GM10266 (cell line): ENCODE measurements at regions not wholly inside any gene's neighbourhood (a gene's known extent, or its start where the extent isn't known, plus 50 kb on each side); places are given as distances from the start of the nearest gene placed in this dataset.
"Not testable (repeated sequence)": the region's sequence is repeated elsewhere in the genome, so short reads cannot be mapped to it uniquely, and the experiment has no call there.

Experiments
- DNase-seq: peaks from one replicate; pipeline ENCODE4 v3.0.0; 2012; ENCODE audit errors: extremely low spot score
- TF ChIP-seq, protein P1 (sequence below): IDR thresholded peaks from 2 replicates; pipeline ENCODE4 v1.5.1; 2012; ENCODE audit warnings: mild to moderate bottlenecking, low read depth; ENCODE audit not compliant: control insufficient read depth, insufficient read depth; ENCODE audit errors: missing control alignments

DNA sequence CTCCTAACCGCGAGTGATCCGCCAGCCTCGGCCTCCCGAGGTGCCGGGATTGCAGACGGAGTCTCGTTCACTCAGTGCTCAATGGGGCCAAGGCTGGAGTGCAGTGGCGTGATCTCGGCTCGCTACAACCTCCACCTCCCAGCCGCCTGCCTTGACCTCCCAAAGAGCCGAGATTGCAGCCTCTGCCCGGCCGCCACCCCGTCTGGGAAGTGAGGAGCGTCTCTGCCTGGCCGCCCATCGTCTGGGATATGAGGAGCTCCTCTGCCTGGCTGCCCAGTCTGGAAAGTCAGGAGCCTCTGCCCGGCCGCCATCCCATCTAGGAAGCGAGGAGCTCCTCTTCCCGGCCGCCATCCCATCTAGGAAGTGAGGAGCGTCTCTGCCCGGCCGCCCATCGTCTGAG, 58.8 kb upstream of the ANKRD30BL start:
- DNase-seq: not testable (repeated sequence)

DNA sequence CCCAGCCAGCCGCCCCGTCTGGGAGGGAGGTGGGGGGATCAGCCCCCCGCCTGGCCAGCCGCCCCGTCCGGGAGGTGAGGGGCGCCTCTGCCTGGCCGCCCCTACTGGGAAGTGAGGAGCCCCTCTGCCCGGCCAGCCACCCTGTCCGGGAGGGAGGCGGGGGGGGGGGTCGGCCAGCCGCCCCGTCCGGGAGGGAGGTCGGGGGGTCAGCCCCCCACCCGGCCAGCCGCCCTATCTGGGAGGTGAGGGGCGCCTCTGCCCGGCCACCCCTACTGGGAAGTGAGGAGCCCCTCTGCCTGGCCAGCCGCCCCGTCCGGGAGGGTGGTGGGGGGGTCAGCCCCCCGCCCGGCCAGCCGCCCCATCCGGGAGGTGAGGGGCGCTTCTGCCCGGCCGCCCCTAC, 60.1 kb upstream of the ANKRD30BL start:
- DNase-seq: not testable (repeated sequence)

DNA sequence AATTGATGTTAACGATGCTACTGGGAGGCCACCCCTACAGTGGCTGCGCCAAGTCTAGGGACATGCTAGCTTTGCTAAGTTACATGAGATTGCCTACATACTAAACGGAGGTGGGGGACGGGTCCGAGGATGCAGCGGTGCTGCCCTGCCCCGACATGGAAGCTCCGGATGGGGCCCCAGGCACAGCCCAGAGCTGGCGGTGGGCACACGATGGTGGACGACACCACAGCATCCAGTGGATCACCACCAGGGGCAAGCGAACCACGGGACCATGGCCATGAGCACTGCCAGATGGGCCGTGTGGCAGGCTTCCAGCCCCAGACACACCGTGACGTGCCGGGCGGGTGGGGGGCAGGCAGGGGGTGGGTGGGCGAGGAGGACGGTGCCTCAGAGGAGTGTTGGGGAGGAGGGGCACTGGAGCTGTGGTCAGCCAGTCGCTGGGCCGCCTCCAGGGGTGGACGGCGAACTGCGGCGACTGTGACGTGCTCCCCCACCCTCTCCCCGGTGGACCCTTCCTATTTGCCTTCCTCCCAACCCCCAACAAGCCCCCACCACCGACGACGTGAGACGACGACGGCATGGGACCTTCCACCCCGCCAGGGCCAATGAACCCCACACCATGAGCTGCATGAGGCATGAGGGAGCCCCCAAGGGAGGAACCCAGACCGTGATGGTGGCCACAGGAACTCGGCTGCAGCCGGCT, 90.6 kb upstream of the ANKRD30BL start:
- TF ChIP-seq, protein P1, sequence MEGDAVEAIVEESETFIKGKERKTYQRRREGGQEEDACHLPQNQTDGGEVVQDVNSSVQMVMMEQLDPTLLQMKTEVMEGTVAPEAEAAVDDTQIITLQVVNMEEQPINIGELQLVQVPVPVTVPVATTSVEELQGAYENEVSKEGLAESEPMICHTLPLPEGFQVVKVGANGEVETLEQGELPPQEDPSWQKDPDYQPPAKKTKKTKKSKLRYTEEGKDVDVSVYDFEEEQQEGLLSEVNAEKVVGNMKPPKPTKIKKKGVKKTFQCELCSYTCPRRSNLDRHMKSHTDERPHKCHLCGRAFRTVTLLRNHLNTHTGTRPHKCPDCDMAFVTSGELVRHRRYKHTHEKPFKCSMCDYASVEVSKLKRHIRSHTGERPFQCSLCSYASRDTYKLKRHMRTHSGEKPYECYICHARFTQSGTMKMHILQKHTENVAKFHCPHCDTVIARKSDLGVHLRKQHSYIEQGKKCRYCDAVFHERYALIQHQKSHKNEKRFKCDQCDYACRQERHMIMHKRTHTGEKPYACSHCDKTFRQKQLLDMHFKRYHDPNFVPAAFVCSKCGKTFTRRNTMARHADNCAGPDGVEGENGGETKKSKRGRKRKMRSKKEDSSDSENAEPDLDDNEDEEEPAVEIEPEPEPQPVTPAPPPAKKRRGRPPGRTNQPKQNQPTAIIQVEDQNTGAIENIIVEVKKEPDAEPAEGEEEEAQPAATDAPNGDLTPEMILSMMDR: no peak
- DNase-seq: no peak

DNA sequence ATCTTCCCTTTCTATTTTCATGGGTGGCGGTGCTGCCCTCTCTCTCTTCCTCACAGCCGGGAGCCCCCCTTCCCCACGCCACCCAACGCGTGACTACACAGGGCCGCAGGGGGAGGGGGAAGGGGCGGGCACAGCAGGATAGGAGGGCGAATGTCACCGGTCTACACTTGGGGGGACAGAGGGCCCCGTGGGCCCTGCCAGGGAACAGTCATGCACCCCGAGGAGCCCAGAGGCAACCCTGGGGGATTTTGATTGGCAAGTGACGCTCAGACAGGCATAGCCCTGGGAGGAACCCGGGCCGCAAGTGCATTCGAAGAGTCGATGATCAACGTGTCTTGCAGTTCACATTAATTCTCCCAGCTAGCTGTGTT, 91.1 kb upstream of the ANKRD30BL start:
- TF ChIP-seq, protein P1: no peak
- no peak for DNase-seq

DNA sequence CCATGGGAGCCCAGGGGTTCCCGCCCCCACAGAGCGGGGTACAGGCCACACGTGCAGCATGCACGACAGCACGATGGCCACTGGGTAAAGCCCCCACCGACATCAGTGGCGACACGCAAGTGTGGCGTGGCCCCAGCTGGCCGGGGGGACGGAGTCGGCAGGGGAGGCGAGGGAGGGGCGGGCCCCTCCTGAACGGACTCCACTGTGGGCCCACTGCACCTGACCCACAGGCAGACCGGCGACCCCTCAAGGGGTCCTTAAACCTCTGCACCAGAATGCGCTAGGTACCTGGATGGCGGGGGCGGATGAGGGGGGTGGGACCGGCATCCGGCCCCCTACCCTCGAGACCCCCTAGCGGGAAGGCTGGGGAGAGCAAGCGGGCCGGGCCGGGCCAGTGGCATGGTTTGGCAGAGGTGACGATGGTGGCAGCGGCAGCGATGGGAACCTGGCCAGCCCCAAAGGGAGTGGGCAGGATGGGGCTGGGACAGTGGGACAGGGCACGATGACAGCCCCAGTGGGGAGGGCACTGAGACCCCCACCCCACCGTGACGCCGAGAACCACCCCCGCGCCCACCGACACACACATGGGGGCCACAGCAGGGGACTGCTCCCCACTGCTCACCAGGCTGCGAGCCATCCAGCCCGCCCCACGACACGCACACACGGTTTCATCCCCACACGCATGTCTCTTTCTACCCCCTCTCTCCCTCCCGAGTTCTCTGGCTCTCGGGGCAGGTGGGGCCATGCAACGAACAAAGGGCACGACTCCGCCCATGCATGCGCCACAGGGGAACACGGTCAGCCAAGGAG, 91.9 kb upstream of the ANKRD30BL start:
- no peak for DNase-seq
- TF ChIP-seq, protein P1: no peak

DNA sequence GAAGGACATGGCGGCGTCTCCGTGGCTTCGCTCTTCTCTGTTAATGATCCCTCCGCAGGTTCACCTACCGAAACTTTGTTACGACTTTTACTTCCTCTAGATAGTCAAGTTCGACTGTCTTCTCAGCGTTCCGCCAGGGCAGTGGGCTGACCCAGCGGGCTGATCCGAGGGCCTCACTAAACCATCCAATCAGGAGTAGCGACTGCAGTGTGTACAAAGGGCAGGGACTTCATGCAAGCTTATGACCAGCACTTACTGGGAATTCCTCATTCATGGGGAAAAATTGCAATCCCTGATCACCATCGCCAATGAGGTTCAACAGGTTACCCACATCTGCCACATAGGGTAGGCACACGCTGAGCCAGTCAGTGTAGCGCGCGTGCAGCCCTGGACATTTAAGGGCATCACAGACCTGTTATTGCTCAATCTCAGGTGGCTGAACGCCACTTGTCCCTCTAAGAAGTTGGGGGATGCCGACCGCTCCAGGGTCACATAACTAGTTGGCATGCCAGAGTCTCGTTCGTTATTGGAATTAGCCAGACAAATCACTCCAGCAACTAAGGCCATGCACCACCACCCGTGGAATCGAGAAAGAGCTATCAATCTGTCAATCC, 92.7 kb upstream of the ANKRD30BL start:
- not testable (repeated sequence) for DNase-seq

DNA sequence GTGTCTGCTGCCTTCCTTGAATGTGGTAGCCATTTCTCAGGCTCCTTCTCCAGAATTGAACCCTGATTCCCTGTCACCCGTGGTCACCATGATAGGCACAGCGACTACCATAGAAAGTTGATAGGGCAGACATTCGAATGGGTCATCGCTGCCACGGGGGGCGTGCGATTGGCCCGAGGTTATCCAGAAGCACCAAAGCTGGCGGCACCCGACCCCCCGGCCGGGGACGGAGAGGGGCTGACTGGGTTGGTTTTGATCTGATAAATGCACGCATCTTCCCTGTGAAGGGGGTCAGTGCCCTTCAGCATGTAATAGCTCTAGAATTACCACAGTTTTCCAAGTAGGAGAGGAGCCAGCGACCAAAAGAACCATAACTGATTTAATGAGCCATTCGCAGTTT, 94.0 kb upstream of the ANKRD30BL start:
- no peak for DNase-seq
- TF ChIP-seq, protein P1: no peak

DNA sequence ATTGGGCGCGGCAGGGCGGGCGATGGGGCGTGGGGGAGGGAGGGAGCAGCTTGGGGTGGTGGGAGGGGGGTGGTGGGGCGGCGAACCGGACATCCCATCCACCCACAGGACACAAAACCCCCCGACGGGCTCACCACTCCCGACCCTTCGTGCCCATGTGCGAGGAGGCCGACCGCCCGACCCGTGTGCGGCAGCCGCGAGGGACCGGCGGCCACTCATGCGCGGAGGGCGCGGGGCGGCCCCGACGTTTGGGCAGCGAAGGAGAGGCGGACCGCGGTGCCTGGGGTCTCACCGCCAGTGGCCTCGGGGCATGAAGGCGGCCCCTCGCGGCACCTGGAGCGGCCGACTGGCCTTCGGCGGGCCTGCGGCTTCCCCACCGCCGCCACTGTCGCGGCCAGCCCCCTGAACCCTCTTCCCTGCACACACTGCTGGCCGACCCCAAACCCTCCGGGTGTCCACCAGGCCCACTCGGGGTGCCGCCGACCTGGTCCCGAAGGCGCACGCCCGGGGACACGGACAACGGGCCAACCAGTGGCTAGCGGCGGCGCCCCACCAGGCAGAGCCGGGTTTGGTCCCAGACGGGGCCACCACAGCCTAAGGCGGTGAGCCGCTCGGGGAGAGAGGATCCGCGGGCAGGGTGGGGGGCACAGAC, 94.6 kb upstream of the ANKRD30BL start:
- peak; percentile 8 for DNase-seq
- TF ChIP-seq, protein P1: no peak

DNA sequence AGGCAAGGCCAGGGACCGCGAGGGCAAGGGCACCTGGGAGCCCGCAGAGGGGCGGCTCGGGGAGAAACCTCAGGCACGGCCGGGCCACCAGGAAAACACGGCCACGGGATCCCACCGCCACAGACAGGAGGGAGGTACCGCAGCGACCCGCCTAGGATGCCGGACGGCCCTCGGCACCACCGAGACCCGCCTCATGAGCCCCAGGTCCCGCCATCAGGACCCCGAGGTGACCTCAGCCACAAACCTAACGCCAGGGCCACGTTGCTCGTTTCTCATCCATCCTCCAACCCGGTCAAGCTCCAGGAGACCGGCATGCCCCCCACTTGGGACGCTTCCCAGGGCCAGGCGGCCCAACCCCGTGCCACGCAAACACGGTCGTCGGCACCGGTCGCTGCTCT, 95.2 kb upstream of the ANKRD30BL start:
- DNase-seq: not testable (repeated sequence)

DNA sequence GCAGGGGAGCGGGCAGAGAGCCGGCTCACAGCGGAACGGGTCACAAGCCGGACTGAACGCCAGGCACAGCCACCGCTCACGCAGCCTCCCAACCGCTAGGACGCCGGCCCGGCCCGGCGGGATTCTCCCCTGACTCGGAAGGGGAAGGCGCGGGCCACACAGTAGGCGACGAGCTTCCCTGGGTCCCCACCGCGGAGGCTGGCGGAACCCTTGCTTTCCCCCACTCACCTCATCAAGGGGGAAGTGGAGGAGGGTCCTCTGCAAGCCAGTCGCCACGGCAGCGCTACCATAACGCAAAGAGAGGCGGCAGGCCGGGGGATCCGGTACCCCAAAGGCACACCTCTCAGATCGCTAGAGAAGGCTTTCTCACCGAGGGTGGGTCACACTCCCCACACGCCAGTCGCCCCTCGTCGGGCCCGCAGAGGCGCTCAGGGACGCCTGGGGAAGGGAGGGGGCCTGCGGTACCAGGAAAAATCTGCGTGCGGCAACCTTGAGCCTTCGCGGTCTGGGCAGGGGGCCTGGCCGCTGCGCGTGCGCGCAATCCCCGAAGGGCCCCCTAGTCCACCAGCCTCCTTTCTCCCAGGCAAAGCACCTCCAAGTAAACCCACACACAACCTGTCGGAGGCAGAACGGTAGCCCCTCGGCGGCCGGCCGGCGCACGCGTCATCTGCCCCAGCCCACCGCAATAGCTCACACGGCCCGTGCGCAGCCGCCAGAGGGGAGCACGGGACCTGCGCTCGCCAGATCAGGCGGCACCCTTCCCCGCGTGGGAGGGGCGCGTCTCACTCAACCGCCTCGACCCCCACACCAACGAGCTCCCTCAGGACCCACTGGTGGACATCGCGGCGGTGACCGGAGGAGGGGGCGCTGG, 95.8 kb upstream of the ANKRD30BL start:
- not testable (repeated sequence) for DNase-seq

DNA sequence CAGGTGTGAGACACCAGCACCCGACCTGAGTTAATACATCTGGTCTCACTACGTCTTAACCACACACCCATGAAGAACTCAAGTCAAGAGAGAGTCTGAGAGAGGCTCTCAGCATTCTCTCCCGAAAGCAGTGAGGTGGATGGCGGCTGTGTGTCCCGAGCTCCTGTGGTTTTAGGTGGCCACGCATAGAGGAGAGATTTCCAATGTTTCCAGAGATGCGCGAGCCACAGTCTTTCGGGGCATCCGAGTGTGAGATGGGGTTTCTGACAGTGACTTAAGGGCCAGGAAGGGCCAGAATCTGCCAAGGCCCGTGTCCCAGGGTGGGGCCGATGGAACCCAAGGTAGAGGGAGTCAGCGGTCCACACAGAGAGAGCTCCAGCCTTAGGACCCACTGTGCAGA, 97.5 kb upstream of the ANKRD30BL start:
- not testable (repeated sequence) for DNase-seq

DNA sequence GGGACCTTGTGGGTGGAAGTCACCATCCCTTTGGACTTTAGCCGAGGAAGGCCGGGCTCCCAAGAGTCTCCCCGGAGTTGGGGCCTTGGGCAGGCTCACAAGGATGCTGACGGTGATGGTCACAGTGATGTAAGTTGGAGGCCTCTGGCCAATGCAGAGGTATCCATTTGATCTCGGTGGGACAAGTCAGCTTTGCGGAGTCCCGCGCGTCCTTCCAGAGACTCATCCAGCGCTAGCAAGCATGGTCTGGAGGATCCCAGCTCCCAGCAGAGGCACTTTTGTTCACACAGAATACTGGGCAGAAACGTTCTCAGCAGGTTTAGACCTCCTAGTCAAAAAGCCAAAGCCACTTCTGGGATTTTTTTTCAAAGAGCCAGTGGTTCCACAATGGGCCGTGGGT, 103.8 kb upstream of the ANKRD30BL start:
- not testable (repeated sequence) for DNase-seq
